ENCODE measurements at regions not wholly inside any gene's neighbourhood (a gene's known extent, or its start where the extent isn't known, plus 50 kb on each side); places are given as distances from the start of the nearest gene placed in this dataset.

DNA sequence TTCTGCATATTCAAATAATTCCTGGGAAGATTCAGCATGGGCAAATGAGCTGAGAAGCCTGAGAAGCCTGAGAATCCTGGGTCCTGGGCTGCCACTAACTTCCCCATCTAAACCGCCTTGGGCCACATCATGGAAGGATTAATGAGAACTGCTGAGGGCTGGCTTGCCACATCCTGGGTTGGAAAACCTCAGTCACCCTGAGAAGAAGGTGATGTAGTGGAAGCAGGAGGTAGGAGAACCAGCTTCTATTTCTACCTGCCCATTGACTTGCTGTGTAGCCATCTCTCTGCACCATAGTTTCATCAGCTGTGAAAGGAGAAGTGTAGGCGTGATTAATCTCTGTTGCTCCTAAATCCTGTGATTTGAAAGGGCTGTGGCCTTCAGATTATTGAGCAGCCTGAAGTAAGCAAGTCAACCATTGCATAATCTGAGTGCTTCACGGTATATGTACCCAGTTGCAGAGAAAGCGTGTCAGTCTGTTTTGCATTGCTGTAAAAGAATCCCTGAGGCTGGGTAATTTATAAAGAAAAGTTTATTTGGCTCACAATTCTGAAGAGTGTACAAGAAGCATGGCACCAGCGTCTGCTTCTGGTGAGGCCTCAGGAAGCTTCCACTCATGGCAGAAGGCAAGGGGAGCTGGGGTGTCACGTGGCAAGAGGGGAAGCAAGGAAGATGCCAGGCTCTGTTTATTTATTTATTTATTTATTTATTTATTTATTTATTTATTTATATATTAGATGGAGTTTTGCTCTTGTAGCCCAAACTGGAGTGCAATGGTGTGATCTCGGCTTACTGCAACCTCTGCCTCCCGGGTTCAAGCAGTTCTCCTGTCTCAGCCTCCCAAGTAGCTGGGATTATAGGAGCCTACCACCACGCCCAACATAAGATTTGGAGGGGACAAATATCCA lies 140.9 kb upstream of the ATP6AP2 start:
- H4K20me1 ChIP-seq (replicated peaks; ENCODE audit: control insufficient read depth, extremely low read depth, insufficient read depth, low read length): no peaks in the 10 kb centered on the region
- H3K9me1 ChIP-seq (replicated peaks; ENCODE audit: control insufficient read depth, extremely low read depth, insufficient read depth, low read length): no peaks in the 10 kb centered on the region
- FAIRE-seq (no peak), DNase-seq (ENCODE audit: low read depth, low spot score) (no peak)
- TF ChIP-seq GATA2 (IDR thresholded peaks at IDR 0.05; ENCODE audit: insufficient read depth, insufficient read length, low read depth, low read length) (no peak), EZH2 (IDR thresholded peaks at IDR 0.05; ENCODE audit: borderline replicate concordance, low read depth, low read length, severe bottlenecking) (no peak)
- TF ChIP-seq, protein P1, sequence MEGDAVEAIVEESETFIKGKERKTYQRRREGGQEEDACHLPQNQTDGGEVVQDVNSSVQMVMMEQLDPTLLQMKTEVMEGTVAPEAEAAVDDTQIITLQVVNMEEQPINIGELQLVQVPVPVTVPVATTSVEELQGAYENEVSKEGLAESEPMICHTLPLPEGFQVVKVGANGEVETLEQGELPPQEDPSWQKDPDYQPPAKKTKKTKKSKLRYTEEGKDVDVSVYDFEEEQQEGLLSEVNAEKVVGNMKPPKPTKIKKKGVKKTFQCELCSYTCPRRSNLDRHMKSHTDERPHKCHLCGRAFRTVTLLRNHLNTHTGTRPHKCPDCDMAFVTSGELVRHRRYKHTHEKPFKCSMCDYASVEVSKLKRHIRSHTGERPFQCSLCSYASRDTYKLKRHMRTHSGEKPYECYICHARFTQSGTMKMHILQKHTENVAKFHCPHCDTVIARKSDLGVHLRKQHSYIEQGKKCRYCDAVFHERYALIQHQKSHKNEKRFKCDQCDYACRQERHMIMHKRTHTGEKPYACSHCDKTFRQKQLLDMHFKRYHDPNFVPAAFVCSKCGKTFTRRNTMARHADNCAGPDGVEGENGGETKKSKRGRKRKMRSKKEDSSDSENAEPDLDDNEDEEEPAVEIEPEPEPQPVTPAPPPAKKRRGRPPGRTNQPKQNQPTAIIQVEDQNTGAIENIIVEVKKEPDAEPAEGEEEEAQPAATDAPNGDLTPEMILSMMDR (IDR thresholded peaks at IDR 0.05; ENCODE audit: extremely low read depth in 1 of 2, insufficient read depth in 1 of 2, low read depth in 1 of 2, low read length in 2 of 2): no peak
- no peaks in the 10 kb centered on the region for H3K4me1 ChIP-seq (ENCODE audit: control insufficient read depth, extremely low read depth, insufficient read depth, low read length)
- ChIA-PET CTCF (no interaction called here), POLR2A (no interaction called here)
- no peak overlapping the region for H3K4me2 ChIP-seq (ENCODE audit: insufficient read depth, low read length)
- no peaks in the 10 kb centered on the region for H3K27me3 ChIP-seq (ENCODE audit: control insufficient read depth in 2 of 2, insufficient read depth in 2 of 2, low read length in 2 of 2)
- H3K27ac ChIP-seq (ENCODE audit: insufficient read depth, low read depth, low read length): no peak overlapping the region
- no peaks in the 10 kb centered on the region for H3K36me3 ChIP-seq (ENCODE audit: control insufficient read depth in 2 of 2, extremely low read depth in 1 of 2, insufficient read depth in 2 of 2, low read length in 2 of 2)
- BruUV-seq (replicated peaks): no TSS peak
- dilution Hi-C loops (cut with MboI; ENCODE audit: extremely low pct_ligation_motif_present, low sequenced_read_pairs): no loop called here
- intact Hi-C loops (cut with micrococcal nuclease): no loop called here
- no peak overlapping the region for H2AFZ ChIP-seq (ENCODE audit: low read depth, low read length)
- H3K4me3 ChIP-seq (replicated peaks in 1 of 3; ENCODE audit: insufficient read depth in 1 of 3, low read depth in 1 of 3, low read length in 3 of 3): no peak overlapping the region
- H3K9me3 ChIP-seq (replicated peaks; ENCODE audit: control insufficient read depth, insufficient read depth, low read length): no peaks in the 10 kb centered on the region
- no peak overlapping the region for H3K9ac ChIP-seq (replicated peaks; ENCODE audit: extremely low read depth, insufficient read depth, low read length)
- no peaks in the 10 kb centered on the region for H3K79me2 ChIP-seq (ENCODE audit: control insufficient read depth, insufficient read depth, low read length)

DNA sequence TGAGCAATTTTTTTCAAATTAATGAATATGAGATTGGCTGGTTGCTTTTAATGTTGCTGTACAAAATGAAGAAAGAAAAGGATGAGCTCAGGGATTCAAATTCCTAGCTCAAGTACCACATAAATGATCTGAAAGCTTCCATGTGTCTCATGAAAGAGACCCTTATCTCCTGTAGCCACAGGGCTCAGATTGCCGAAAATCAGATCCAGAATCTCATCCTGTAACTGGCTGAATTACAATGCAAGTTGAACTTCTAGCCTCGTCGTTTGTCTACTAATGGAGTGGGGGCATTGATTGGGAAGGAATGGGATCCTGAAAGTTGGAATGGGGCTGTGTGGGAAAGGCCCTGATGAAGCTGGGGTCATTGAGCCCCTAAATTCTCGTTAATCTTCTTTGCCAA lies 143.4 kb upstream of the ATP6AP2 start:
- no peaks in the 10 kb centered on the region for H3K4me1 ChIP-seq (ENCODE audit: control insufficient read depth, extremely low read depth, insufficient read depth, low read length)
- no peak overlapping the region for H3K4me3 ChIP-seq (replicated peaks in 1 of 3; ENCODE audit: insufficient read depth in 1 of 3, low read depth in 1 of 3, low read length in 3 of 3)
- H2AFZ ChIP-seq (ENCODE audit: low read depth, low read length): no peak overlapping the region
- no peak overlapping the region for H3K4me2 ChIP-seq (ENCODE audit: insufficient read depth, low read length)
- FAIRE-seq: no peak
- intact Hi-C loops (cut with micrococcal nuclease) (no loop called here), dilution Hi-C loops (cut with MboI; ENCODE audit: extremely low pct_ligation_motif_present, low sequenced_read_pairs) (no loop called here)
- no peaks in the 10 kb centered on the region for H3K9me1 ChIP-seq (replicated peaks; ENCODE audit: control insufficient read depth, extremely low read depth, insufficient read depth, low read length)
- DNase-seq (ENCODE audit: low read depth, low spot score): no peak
- no peak overlapping the region for H3K9ac ChIP-seq (replicated peaks; ENCODE audit: extremely low read depth, insufficient read depth, low read length)
- H3K79me2 ChIP-seq (ENCODE audit: control insufficient read depth, insufficient read depth, low read length): no peaks in the 10 kb centered on the region
- H4K20me1 ChIP-seq (replicated peaks; ENCODE audit: control insufficient read depth, extremely low read depth, insufficient read depth, low read length): no peaks in the 10 kb centered on the region
- H3K9me3 ChIP-seq (replicated peaks; ENCODE audit: control insufficient read depth, insufficient read depth, low read length): no peaks in the 10 kb centered on the region
- BruUV-seq (replicated peaks): no TSS peak
- H3K36me3 ChIP-seq (ENCODE audit: control insufficient read depth in 2 of 2, extremely low read depth in 1 of 2, insufficient read depth in 2 of 2, low read length in 2 of 2): no peaks in the 10 kb centered on the region
- no peak for TF ChIP-seq POLR2AphosphoS5 (IDR thresholded peaks at IDR 0.05; ENCODE audit: insufficient read depth, low read depth, low read length)
- no peak for TF ChIP-seq EZH2 (IDR thresholded peaks at IDR 0.05; ENCODE audit: borderline replicate concordance, low read depth, low read length, severe bottlenecking)
- TF ChIP-seq, protein P2, sequence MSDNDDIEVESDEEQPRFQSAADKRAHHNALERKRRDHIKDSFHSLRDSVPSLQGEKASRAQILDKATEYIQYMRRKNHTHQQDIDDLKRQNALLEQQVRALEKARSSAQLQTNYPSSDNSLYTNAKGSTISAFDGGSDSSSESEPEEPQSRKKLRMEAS (IDR thresholded peaks at IDR 0.05; ENCODE audit: insufficient read depth, insufficient read length): no peak
- no peak for TF ChIP-seq FOS (IDR thresholded peaks at IDR 0.05; ENCODE audit: borderline replicate concordance, insufficient read depth, low read length)
- no peak for TF ChIP-seq MYC (IDR thresholded peaks at IDR 0.05; ENCODE audit: low read depth, low read length)
- TF ChIP-seq, protein P1 (IDR thresholded peaks at IDR 0.05; ENCODE audit: extremely low read depth in 1 of 2, insufficient read depth in 1 of 2, low read depth in 1 of 2, low read length in 2 of 2): no peak
- no peaks in the 10 kb centered on the region for H3K27me3 ChIP-seq (ENCODE audit: control insufficient read depth in 2 of 2, insufficient read depth in 2 of 2, low read length in 2 of 2)
- no peak overlapping the region for H3K27ac ChIP-seq (ENCODE audit: insufficient read depth, low read depth, low read length)
- ChIA-PET CTCF (no interaction called here), POLR2A (no interaction called here)

Data from endothelial cell of umbilical vein (primary cell).